ENCODE measurements at regions not wholly inside any gene's neighbourhood (a gene's known extent, or its start where the extent isn't known, plus 50 kb on each side); places are given as distances from the start of the nearest gene placed in this dataset.

- no peak for FAIRE-seq
Observed at GRCh38 chr17:65404761-65405160, 156.7 kb downstream of the AXIN2 start.

- no peak for FAIRE-seq
Observed at GRCh38 chr17:65403626-65404025, 157.8 kb downstream of the AXIN2 start.

- no peak for FAIRE-seq
Observed at GRCh38 chr17:65402513-65403496, 158.6 kb downstream of the AXIN2 start.

- no peak for FAIRE-seq
Observed at GRCh38 chr17:65401561-65401960, 159.9 kb downstream of the AXIN2 start.

- no peak for FAIRE-seq
Observed at GRCh38 chr17:65400701-65401100, 160.7 kb downstream of the AXIN2 start.

GRCh38 chr17:65398040-65398787 is 163.2 kb downstream of the AXIN2 start:
- FAIRE-seq, result no peak

GRCh38 chr17:65395924-65396323 is 165.5 kb downstream of the AXIN2 start:
- no peak for FAIRE-seq

- no peak for FAIRE-seq
Observed at GRCh38 chr17:65394811-65395472, 166.5 kb downstream of the AXIN2 start.

GRCh38 chr17:65393514-65393913 is 167.9 kb downstream of the AXIN2 start:
- FAIRE-seq, result no peak

GRCh38 chr17:65389949-65390348 is 171.5 kb downstream of the AXIN2 start:
- FAIRE-seq, result no peak

GRCh38 chr17:65389426-65389825 is 172.0 kb downstream of the AXIN2 start:
- no peak for FAIRE-seq

GRCh38 chr17:65388911-65389310 is 172.5 kb downstream of the AXIN2 start:
- FAIRE-seq, result no peak

- no peak for FAIRE-seq
Observed at GRCh38 chr17:65387322-65387721, 174.1 kb downstream of the AXIN2 start.

GRCh38 chr17:65385726-65386125 is 175.7 kb downstream of the AXIN2 start:
- no peak for FAIRE-seq

- no peak for FAIRE-seq
Observed at GRCh38 chr17:65385071-65385470, 176.4 kb downstream of the AXIN2 start.

GRCh38 chr17:65381152-65381551 is 180.3 kb downstream of the AXIN2 start:
- FAIRE-seq, result no peak

GRCh38 chr17:65374966-65375365 is 186.5 kb downstream of the AXIN2 start:
- FAIRE-seq, result no peak

- no peak for FAIRE-seq
Observed at GRCh38 chr17:65371702-65372101, 189.7 kb downstream of the AXIN2 start.

GRCh38 chr17:65370669-65371131 is 190.7 kb downstream of the AXIN2 start:
- no peak for FAIRE-seq

GRCh38 chr17:65368341-65368740 is 193.1 kb downstream of the AXIN2 start:
- no peak for FAIRE-seq

GRCh38 chr17:65366102-65366844 is 195.2 kb downstream of the AXIN2 start:
- FAIRE-seq, result no peak

- FAIRE-seq, result no peak
Observed at GRCh38 chr17:65365169-65365568, 196.3 kb downstream of the AXIN2 start.
